WTC11 (cell line): ENCODE measurements at regions not wholly inside any gene's neighbourhood (a gene's known extent, or its start where the extent isn't known, plus 50 kb on each side); places are given as distances from the start of the nearest gene placed in this dataset.

Source experiments
- ATAC-seq: fragments of 200-7000 bp; cut with Tn5 transposase; 2 replicates; pipeline ENCODE4 v1.10.0; 2021; ENCODE audit warnings: mild to moderate bottlenecking, moderate library complexity
- CTCF ChIA-PET: fragments of 300-600 bp; sonication (Branson Sonifier 250); formaldehyde crosslinking; loops from one replicate; lab custom pipeline; 2021; ENCODE audit warnings: antibody characterized with exemption; lab: Charles Lee
- POLR2A ChIA-PET: fragments of 350-600 bp; sonication (Branson Sonifier 250); formaldehyde crosslinking; loops from one replicate; lab custom pipeline; 2021; ENCODE audit warnings: antibody characterized with exemption; lab: Charles Lee
- DNase-seq: peaks from one replicate; pipeline ENCODE4 v3.0.0; 2021; ENCODE audit warnings: low spot score
- H3K27ac Mint-ChIP-seq: 2 replicates; pipeline ENCODE4 v1.8.0; 2021; ENCODE audit warnings: mixed read lengths
- H3K27me3 Mint-ChIP-seq: 2 replicates; pipeline ENCODE4 v1.8.0; 2021; ENCODE audit warnings: low read depth, mild to moderate bottlenecking, moderate library complexity, mixed read lengths
- H3K36me3 Mint-ChIP-seq: 2 replicates; pipeline ENCODE4 v1.8.0; 2021; ENCODE audit warnings: mixed read lengths
- H3K4me1 Mint-ChIP-seq: 2 replicates; pipeline ENCODE4 v1.8.0; 2022; ENCODE audit warnings: mixed read lengths
- H3K4me3 Mint-ChIP-seq: 2 replicates; pipeline ENCODE4 v1.8.0; 2021; ENCODE audit warnings: mild to moderate bottlenecking, moderate library complexity, mixed read lengths
- H3K9me3 Mint-ChIP-seq: 2 replicates; pipeline ENCODE4 v1.8.0; 2021; ENCODE audit warnings: mixed read lengths
- CDX4 ChIP-seq: fragments of 250-450 bp; sonication (Bioruptor Pico); IDR thresholded peaks from 2 replicates; pipeline ENCODE4 v1.9.0; 2021; ENCODE audit warnings: moderate library complexity, mild to moderate bottlenecking, inconsistent platforms, borderline replicate concordance
- FOXJ3 ChIP-seq: sonication (generic); formaldehyde crosslinking; IDR thresholded peaks from 2 replicates; pipeline ENCODE4 v1.9.0; 2021; ENCODE audit warnings: missing genetic modification reagents, mild to moderate bottlenecking, borderline replicate concordance
- FOXP1 ChIP-seq: sonication (generic); formaldehyde crosslinking; IDR thresholded peaks from 2 replicates; pipeline ENCODE4 v1.8.0; 2022; ENCODE audit warnings: missing genetic modification reagents, mild to moderate bottlenecking, moderate library complexity, borderline replicate concordance
- GABPB1 ChIP-seq: sonication (generic); formaldehyde crosslinking; IDR thresholded peaks from 2 replicates; pipeline ENCODE4 v1.8.1; 2023; ENCODE audit warnings: mild to moderate bottlenecking, missing genetic modification reagents
- GRHL2 ChIP-seq: fragments of 250-450 bp; sonication (Bioruptor Pico); IDR thresholded peaks from 2 replicates; pipeline ENCODE4 v1.8.0; 2022; ENCODE audit warnings: mild to moderate bottlenecking, moderate library complexity; ENCODE audit not compliant: insufficient replicate concordance, severe bottlenecking
- IRF2 ChIP-seq: sonication (generic); formaldehyde crosslinking; IDR thresholded peaks from 2 replicates; pipeline ENCODE4 v1.8.0; 2022; ENCODE audit warnings: low read depth, missing genetic modification reagents, borderline replicate concordance
- MXD4 ChIP-seq: fragments of 250-450 bp; sonication (Bioruptor Pico); IDR thresholded peaks from 2 replicates; pipeline ENCODE4 v1.8.0; 2021; ENCODE audit warnings: mild to moderate bottlenecking, moderate library complexity, borderline replicate concordance
- MYBL2 ChIP-seq: sonication (generic); formaldehyde crosslinking; IDR thresholded peaks from 2 replicates; pipeline ENCODE4 v1.8.1; 2023; ENCODE audit warnings: mild to moderate bottlenecking, moderate library complexity, missing genetic modification reagents
- NFATC4 ChIP-seq: fragments of 250-450 bp; sonication (Bioruptor Pico); IDR thresholded peaks from 2 replicates; pipeline ENCODE4 v1.9.0; 2021; ENCODE audit warnings: mild to moderate bottlenecking
- NFE2L1 ChIP-seq: sonication (generic); formaldehyde crosslinking; IDR thresholded peaks from 2 replicates; pipeline ENCODE4 v1.8.1; 2023; ENCODE audit warnings: missing genetic modification reagents
- NR1H2 ChIP-seq: sonication (generic); formaldehyde crosslinking; IDR thresholded peaks from 2 replicates; pipeline ENCODE4 v1.9.0; 2021; ENCODE audit warnings: mild to moderate bottlenecking, moderate library complexity, missing genetic modification reagents
- SMAD4 ChIP-seq: sonication (generic); formaldehyde crosslinking; IDR thresholded peaks from 2 replicates; pipeline ENCODE4 v1.8.0; 2022; ENCODE audit warnings: mild to moderate bottlenecking, missing genetic modification reagents
- TEAD1 ChIP-seq: sonication (generic); formaldehyde crosslinking; IDR thresholded peaks from 2 replicates; pipeline ENCODE4 v1.8.0; 2022; ENCODE audit warnings: mild to moderate bottlenecking, missing genetic modification reagents
- ZNF138 ChIP-seq: sonication (generic); formaldehyde crosslinking; conservative IDR thresholded peaks from 2 replicates; pipeline ENCODE4 v1.8.1; 2022; ENCODE audit warnings: mild to moderate bottlenecking, moderate library complexity, missing genetic modification reagents
- ZNF317 ChIP-seq: sonication (generic); formaldehyde crosslinking; IDR thresholded peaks from 2 replicates; pipeline ENCODE4 v1.8.1; 2023; ENCODE audit warnings: low read depth, mild to moderate bottlenecking, moderate library complexity, missing genetic modification reagents, borderline replicate concordance
- ZNF423 ChIP-seq: fragments of 250-450 bp; sonication (Bioruptor Pico); IDR thresholded peaks from 2 replicates; pipeline ENCODE4 v2.1.2; 2022; ENCODE audit warnings: mild to moderate bottlenecking, moderate library complexity
- ZNF532 ChIP-seq: fragments of 250-450 bp; sonication (Bioruptor Pico); IDR thresholded peaks from 2 replicates; pipeline ENCODE4 v1.9.0; 2021; ENCODE audit warnings: mild to moderate bottlenecking, borderline replicate concordance
- ZNF671 ChIP-seq: fragments of 250-450 bp; sonication (Bioruptor Pico); IDR thresholded peaks from 2 replicates; pipeline ENCODE4 v1.8.0; 2021; ENCODE audit warnings: mild to moderate bottlenecking
- TF ChIP-seq, protein P1 (sequence below): fragments of 250-450 bp; sonication (Bioruptor Pico); conservative IDR thresholded peaks from 2 replicates; pipeline ENCODE4 v1.9.0; 2021; ENCODE audit warnings: mild to moderate bottlenecking
- TF ChIP-seq, protein P2 (sequence below): sonication (generic); formaldehyde crosslinking; IDR thresholded peaks from 2 replicates; pipeline ENCODE4 v1.8.1; 2022; ENCODE audit warnings: mild to moderate bottlenecking, moderate library complexity, missing genetic modification reagents
- TF ChIP-seq, protein P3 (sequence below): sonication (generic); formaldehyde crosslinking; IDR thresholded peaks from 2 replicates; pipeline ENCODE4 v1.8.1; 2022; ENCODE audit warnings: mild to moderate bottlenecking, missing genetic modification reagents, moderate library complexity, borderline replicate concordance
- TF ChIP-seq, protein P4 (sequence below): fragments of 250-450 bp; sonication (Bioruptor Pico); IDR thresholded peaks from 2 replicates; pipeline ENCODE4 v2.1.2; 2022; ENCODE audit warnings: mild to moderate bottlenecking, moderate library complexity
- TF ChIP-seq, protein P5 (sequence below): sonication (generic); formaldehyde crosslinking; IDR thresholded peaks from 2 replicates; pipeline ENCODE4 v1.8.1; 2023; ENCODE audit warnings: mild to moderate bottlenecking, missing genetic modification reagents, moderate library complexity

- no peak for TF ChIP-seq CDX4 (CRISPR knock-in tag)
- no peak for TF ChIP-seq TEAD1
Observed at GRCh38 chr21:38963006-38963405, 157.3 kb downstream of the ETS2 start (continued).

DNA sequence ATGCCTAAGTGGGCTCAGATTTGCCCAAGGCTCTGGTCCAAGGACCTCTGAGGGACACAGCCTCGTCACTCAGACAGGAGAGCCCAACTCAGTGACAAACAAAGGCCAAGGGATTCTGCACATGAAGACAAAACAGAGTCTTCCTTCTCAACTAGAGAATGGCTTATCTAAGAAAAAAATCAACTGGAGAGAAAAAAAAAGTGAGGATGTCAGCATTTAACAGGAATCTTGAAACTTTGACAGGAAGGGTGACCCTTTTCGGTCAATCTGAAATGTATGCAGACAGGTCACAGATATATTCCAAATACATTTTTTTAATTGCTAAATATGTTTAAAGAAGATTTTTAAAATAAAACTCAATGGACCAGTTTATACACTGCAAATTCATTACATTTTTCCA lies 154.5 kb downstream of the ETS2 start:
- no peak overlapping the region for H3K4me3 Mint-ChIP-seq
- H3K36me3 Mint-ChIP-seq, result peaks cover 15% of the 10 kb centered on the region
- no peak for DNase-seq
- TF ChIP-seq MXD4 (CRISPR knock-in tag) (no peak), NR1H2 (no peak), NFATC4 (CRISPR knock-in tag) (no peak), TEAD1 (no peak), FOXP1 (CRISPR knock-in tag) (no peak), ZNF532 (no peak), SMAD4 (CRISPR knock-in tag) (no peak), ZNF317 (CRISPR knock-in tag) (no peak), ZNF423 (no peak), ZNF671 (no peak), ZNF138 (no peak), NFE2L1 (CRISPR knock-in tag) (no peak)
- TF ChIP-seq, protein P1, sequence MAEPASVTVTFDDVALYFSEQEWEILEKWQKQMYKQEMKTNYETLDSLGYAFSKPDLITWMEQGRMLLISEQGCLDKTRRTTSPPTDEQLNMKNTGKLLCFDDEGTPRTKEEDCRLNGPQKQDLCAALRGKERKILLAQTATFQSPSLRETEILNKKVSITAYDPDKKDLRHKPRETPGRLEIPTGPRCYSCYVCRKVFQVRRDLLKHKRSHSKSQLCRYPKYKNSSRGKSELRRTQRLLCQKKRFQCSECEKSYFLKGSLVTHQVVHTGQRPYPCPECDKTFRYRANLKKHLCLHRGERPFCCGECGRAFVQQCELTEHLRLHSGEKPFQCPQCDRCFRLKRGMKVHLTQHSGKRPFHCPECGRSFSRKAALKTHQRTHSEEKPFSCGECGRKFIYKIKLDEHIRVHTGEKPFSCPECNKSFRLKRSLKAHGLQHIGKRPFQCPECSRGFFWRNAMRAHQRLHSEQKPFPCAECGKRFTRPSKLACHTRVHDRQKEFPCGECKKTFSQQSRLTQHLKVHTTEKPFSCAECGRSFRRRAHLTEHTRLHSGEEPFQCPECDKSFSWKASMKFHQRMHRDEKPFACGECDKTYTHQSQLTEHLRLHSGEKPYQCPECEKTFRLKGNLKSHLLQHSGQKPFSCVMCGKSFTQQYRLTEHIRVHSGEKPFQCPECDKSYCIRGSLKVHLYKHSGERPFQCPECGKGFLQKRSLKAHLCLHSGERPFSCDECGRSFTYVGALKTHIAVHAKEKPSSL (CRISPR knock-in tag), result no peak
- TF ChIP-seq, protein P2, sequence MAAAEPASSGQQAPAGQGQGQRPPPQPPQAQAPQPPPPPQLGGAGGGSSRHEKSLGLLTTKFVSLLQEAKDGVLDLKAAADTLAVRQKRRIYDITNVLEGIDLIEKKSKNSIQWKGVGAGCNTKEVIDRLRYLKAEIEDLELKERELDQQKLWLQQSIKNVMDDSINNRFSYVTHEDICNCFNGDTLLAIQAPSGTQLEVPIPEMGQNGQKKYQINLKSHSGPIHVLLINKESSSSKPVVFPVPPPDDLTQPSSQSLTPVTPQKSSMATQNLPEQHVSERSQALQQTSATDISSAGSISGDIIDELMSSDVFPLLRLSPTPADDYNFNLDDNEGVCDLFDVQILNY (CRISPR knock-in tag), result no peak
- peaks cover 16% of the 10 kb centered on the region for H3K9me3 Mint-ChIP-seq
- no peak for ATAC-seq
- peaks cover 8% of the 10 kb centered on the region for H3K4me1 Mint-ChIP-seq
- no peak overlapping the region for H3K27ac Mint-ChIP-seq
- H3K27me3 Mint-ChIP-seq, result no peaks in the 10 kb centered on the region; the same call in 1 of the 2 replicates
- POLR2A ChIA-PET, result no interaction called here
- CTCF ChIA-PET, result no interaction called here

DNA sequence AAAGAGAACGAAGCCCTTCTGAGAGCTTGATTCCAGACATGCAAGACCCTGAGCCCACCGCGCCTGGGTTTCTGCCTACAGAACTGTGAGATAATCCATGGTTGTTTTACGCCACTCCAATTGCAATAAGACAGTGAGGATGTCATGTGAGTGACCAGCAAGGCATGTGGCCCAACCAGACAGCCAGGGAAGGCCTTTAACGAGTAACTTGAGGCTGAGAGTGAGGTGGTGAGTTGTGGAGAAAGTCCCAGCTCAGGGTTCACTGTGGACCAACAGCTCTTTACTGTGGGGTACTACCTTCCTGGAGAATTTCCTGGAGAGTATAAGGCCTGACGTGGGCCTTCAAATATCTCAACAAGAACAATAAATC lies 153.9 kb downstream of the ETS2 start:
- CTCF ChIA-PET, result no interaction called here
- no peak for DNase-seq
- TF ChIP-seq GRHL2 (CRISPR knock-in tag), result no peak
- TF ChIP-seq, protein P2 (CRISPR knock-in tag), result no peak
- TF ChIP-seq MYBL2 (CRISPR knock-in tag), result no peak
- TF ChIP-seq FOXJ3 (CRISPR knock-in tag), result no peak
- TF ChIP-seq, protein P3, sequence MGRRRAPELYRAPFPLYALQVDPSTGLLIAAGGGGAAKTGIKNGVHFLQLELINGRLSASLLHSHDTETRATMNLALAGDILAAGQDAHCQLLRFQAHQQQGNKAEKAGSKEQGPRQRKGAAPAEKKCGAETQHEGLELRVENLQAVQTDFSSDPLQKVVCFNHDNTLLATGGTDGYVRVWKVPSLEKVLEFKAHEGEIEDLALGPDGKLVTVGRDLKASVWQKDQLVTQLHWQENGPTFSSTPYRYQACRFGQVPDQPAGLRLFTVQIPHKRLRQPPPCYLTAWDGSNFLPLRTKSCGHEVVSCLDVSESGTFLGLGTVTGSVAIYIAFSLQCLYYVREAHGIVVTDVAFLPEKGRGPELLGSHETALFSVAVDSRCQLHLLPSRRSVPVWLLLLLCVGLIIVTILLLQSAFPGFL (CRISPR knock-in tag), result no peak
- no peak for TF ChIP-seq IRF2
- no peak for TF ChIP-seq GABPB1 (CRISPR knock-in tag)
- TF ChIP-seq, protein P4, sequence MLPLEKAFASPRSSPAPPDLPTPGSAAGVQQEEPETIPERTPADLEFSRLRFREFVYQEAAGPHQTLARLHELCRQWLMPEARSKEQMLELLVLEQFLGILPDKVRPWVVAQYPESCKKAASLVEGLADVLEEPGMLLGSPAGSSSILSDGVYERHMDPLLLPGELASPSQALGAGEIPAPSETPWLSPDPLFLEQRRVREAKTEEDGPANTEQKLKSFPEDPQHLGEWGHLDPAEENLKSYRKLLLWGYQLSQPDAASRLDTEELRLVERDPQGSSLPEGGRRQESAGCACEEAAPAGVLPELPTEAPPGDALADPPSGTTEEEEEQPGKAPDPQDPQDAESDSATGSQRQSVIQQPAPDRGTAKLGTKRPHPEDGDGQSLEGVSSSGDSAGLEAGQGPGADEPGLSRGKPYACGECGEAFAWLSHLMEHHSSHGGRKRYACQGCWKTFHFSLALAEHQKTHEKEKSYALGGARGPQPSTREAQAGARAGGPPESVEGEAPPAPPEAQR (CRISPR knock-in tag), result no peak
- TF ChIP-seq, protein P5, sequence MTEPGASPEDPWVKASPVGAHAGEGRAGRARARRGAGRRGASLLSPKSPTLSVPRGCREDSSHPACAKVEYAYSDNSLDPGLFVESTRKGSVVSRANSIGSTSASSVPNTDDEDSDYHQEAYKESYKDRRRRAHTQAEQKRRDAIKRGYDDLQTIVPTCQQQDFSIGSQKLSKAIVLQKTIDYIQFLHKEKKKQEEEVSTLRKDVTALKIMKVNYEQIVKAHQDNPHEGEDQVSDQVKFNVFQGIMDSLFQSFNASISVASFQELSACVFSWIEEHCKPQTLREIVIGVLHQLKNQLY (CRISPR knock-in tag), result no peak

More for the DNA sequence above, 153.9 kb downstream of the ETS2 start:
- ATAC-seq, result no peak
- peaks cover 7% of the 10 kb centered on the region for H3K4me1 Mint-ChIP-seq
- H3K36me3 Mint-ChIP-seq, result peaks cover 15% of the 10 kb centered on the region
- no peaks in the 10 kb centered on the region; the same call in 1 of the 2 replicates for H3K27me3 Mint-ChIP-seq
- H3K27ac Mint-ChIP-seq, result no peak overlapping the region
- peaks cover 16% of the 10 kb centered on the region for H3K9me3 Mint-ChIP-seq
- no peak overlapping the region for H3K4me3 Mint-ChIP-seq
- POLR2A ChIA-PET, result no interaction called here
